GM23338 (cell line): ENCODE measurements at regions not wholly inside any gene's neighbourhood (a gene's known extent, or its start where the extent isn't known, plus 50 kb on each side); places are given as distances from the start of the nearest gene placed in this dataset.

Experiments used
- EZH2 ChIP-seq: fragments of 200-600 bp; sonication (generic); IDR thresholded peaks from one replicate; pipeline ENCODE4 v1.8.0; 2017; ENCODE audit warnings: antibody characterized with exemption, mild to moderate bottlenecking, low read depth; ENCODE audit not compliant: unreplicated experiment
- EZH2phosphoT487 ChIP-seq: fragments of 200-600 bp; sonication (generic); IDR thresholded peaks from one replicate; pipeline ENCODE4 v1.8.1; 2018; ENCODE audit warnings: antibody characterized with exemption; ENCODE audit not compliant: unreplicated experiment
- POLR2AphosphoS5 ChIP-seq: IDR thresholded peaks from 2 replicates; pipeline ENCODE4 v1.6.1; 2016; ENCODE audit warnings: antibody characterized with exemption, low read depth
- TF ChIP-seq, protein P1 (sequence below), 2 experiments: fragments of 200-600 bp in 1 of 2; sonication (generic) in 1 of 2; conservative IDR thresholded peaks; 2 replicates each; pipeline versions ENCODE4 v1.5.1 to v1.6.1; 2016 to 2017; ENCODE audit warnings: antibody characterized with exemption in 2 of 2, low read depth in 2 of 2, mild to moderate bottlenecking in 2 of 2, moderate library complexity in 1 of 2

DNA sequence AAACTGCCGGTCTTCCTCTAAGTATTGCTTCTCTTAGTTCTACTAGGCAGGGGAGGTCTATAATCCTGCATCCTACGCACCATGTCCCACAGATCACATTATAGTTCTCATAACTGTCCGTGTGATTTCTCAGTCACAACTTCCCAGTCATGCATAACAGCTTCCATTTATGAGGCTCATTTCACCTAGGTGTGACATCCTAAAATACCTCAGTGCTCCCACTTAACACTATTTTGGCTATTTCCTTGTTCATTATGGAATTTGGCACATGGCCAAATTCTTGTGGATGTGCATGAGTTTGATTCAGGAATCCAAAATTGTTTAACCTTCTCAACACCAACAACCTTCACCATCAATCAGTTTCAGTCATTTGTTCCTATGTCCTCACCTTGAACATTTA lies 989.9 kb downstream of the OLFM4 start:
- TF ChIP-seq EZH2 (no peak), EZH2phosphoT487 (no peak), POLR2AphosphoS5 (no peak)
- TF ChIP-seq, protein P1, sequence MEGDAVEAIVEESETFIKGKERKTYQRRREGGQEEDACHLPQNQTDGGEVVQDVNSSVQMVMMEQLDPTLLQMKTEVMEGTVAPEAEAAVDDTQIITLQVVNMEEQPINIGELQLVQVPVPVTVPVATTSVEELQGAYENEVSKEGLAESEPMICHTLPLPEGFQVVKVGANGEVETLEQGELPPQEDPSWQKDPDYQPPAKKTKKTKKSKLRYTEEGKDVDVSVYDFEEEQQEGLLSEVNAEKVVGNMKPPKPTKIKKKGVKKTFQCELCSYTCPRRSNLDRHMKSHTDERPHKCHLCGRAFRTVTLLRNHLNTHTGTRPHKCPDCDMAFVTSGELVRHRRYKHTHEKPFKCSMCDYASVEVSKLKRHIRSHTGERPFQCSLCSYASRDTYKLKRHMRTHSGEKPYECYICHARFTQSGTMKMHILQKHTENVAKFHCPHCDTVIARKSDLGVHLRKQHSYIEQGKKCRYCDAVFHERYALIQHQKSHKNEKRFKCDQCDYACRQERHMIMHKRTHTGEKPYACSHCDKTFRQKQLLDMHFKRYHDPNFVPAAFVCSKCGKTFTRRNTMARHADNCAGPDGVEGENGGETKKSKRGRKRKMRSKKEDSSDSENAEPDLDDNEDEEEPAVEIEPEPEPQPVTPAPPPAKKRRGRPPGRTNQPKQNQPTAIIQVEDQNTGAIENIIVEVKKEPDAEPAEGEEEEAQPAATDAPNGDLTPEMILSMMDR (conservative IDR thresholded peaks at IDR 0.05; ENCODE audit: low read depth in 2 of 2) = no peak
